Islet precursor cell (in vitro differentiated cells): ENCODE measurements at regions not wholly inside any gene's neighbourhood (a gene's known extent, or its start where the extent isn't known, plus 50 kb on each side); places are given as distances from the start of the nearest gene placed in this dataset.
"Not testable (repeated sequence)": the region's sequence is repeated elsewhere in the genome, so short reads cannot be mapped to it uniquely, and the experiment has no call there.

Experiments used
- DNase-seq: peaks from one replicate; pipeline ENCODE4 v3.0.0-alpha.2; 2018

GRCh38 chr4:164536814-164537213, 217.1 kb upstream of the SMIM31 start:
- peak; percentile 91 for DNase-seq

GRCh38 chr4:164538097-164538496, 215.8 kb upstream of the SMIM31 start:
- no peak for DNase-seq

GRCh38 chr4:164540987-164541386, 212.9 kb upstream of the SMIM31 start:
- DNase-seq: no peak

GRCh38 chr4:164542431-164542830, 211.5 kb upstream of the SMIM31 start:
- DNase-seq: no peak

GRCh38 chr4:164550989-164551712, 202.8 kb upstream of the SMIM31 start:
- peak; percentile 48 for DNase-seq

- DNase-seq: no peak
These were observed 202.3 kb upstream of the SMIM31 start for GRCh38 chr4:164551713-164552040.

- DNase-seq: peak; percentile 75
These were observed 182.1 kb upstream of the SMIM31 start for GRCh38 chr4:164571593-164572390.

GRCh38 chr4:164572877-164573279, 181.1 kb upstream of the SMIM31 start:
- DNase-seq: no peak

- DNase-seq: no peak
These were observed 178.1 kb upstream of the SMIM31 start for GRCh38 chr4:164575861-164576260.

- DNase-seq: no peak
These were observed 174.5 kb upstream of the SMIM31 start for GRCh38 chr4:164579270-164579942.

GRCh38 chr4:164591666-164592065, 162.3 kb upstream of the SMIM31 start:
- no peak for DNase-seq

- DNase-seq: no peak
These were observed 158.2 kb upstream of the SMIM31 start for GRCh38 chr4:164595751-164596150.

GRCh38 chr4:164596318-164596878, 157.5 kb upstream of the SMIM31 start:
- DNase-seq: peak; percentile 43

GRCh38 chr4:164596927-164597326, 157.0 kb upstream of the SMIM31 start:
- DNase-seq: no peak

GRCh38 chr4:164601653-164602052, 152.3 kb upstream of the SMIM31 start:
- DNase-seq: no peak

- not testable (repeated sequence) for DNase-seq
These were observed 148.1 kb upstream of the SMIM31 start for GRCh38 chr4:164605791-164606190.

GRCh38 chr4:164606478-164606877, 147.5 kb upstream of the SMIM31 start:
- no peak for DNase-seq

- no peak for DNase-seq
These were observed 140.7 kb upstream of the SMIM31 start for GRCh38 chr4:164613256-164613655.

GRCh38 chr4:164613792-164614191, 140.1 kb upstream of the SMIM31 start:
- DNase-seq: no peak

GRCh38 chr4:164614329-164614728, 139.6 kb upstream of the SMIM31 start:
- DNase-seq: no peak

- DNase-seq: peak; percentile 72
These were observed 138.9 kb upstream of the SMIM31 start for GRCh38 chr4:164614999-164615398.

GRCh38 chr4:164615964-164616363, 138.0 kb upstream of the SMIM31 start:
- DNase-seq: no peak

GRCh38 chr4:164616961-164617360, 137.0 kb upstream of the SMIM31 start:
- DNase-seq: no peak

- no peak for DNase-seq
These were observed 136.5 kb upstream of the SMIM31 start for GRCh38 chr4:164617426-164617825.
